ENCODE measurements at regions not wholly inside any gene's neighbourhood (a gene's known extent, or its start where the extent isn't known, plus 50 kb on each side); places are given as distances from the start of the nearest gene placed in this dataset.
A peak's percentile ranks its signal among the peaks of the same experiment; 100 is the strongest.
"Not testable (repeated sequence)": the region's sequence is repeated elsewhere in the genome, so short reads cannot be mapped to it uniquely, and the experiment has no call there.

- Histone ChIP-seq H3K4me1 (peaks cover 1% of the 10 kb centered on the region; the same call in 1 of the 2 replicates), H3K27me3 (replicated peaks; ENCODE audit: control insufficient read depth, insufficient read depth, low read length) (no peaks in the 10 kb centered on the region), H3K4me3 (ENCODE audit: low read depth, low read length) (no peak overlapping the region), H3K9me3 (peaks cover 5% of the 10 kb centered on the region; the same call in 1 of the 2 replicates), H3K36me3 (ENCODE audit: control insufficient read depth, insufficient read depth, low read length) (no peaks in the 10 kb centered on the region)
- DNase-seq, result no peak
- Mint-ChIP-seq H3K27ac (ENCODE audit: unreplicated experiment) (no peak overlapping the region), H3K9me3 (ENCODE audit: unreplicated experiment) (peaks cover 17% of the 10 kb centered on the region), H3K27me3 (ENCODE audit: insufficient read depth, unreplicated experiment) (peaks cover 5% of the 10 kb centered on the region), H3K36me3 (ENCODE audit: insufficient read depth, unreplicated experiment) (no peaks in the 10 kb centered on the region), H3K4me1 (ENCODE audit: low read depth, unreplicated experiment) (no peaks in the 10 kb centered on the region), H3K4me3 (ENCODE audit: unreplicated experiment) (no peak overlapping the region)
- intact Hi-C loops (cut with micrococcal nuclease; ENCODE audit: unreplicated experiment), result no loop called here
- TF ChIP-seq CTCF (IDR thresholded peaks at IDR 0.05; ENCODE audit: insufficient read depth in 1 of 2, low read depth in 1 of 2, low read length in 1 of 2, severe bottlenecking in 1 of 2, unreplicated experiment in 1 of 2), result peak in 1 of 2 experiments; percentile 30
- POLR2A ChIA-PET, result no interaction called here
- no TSS peak for BruUV-seq (replicated peaks)
- CTCF ChIA-PET, result no interaction called here
Measured at GRCh38 chr2:31762085-31762484, 181.3 kb upstream of the SRD5A2 start.

GRCh38 chr2:31757351-31757750, 176.6 kb upstream of the SRD5A2 start:
- H3K9me3 ChIP-seq, result peaks cover 13% of the 10 kb centered on the region
- H3K27me3 Mint-ChIP-seq (ENCODE audit: insufficient read depth, unreplicated experiment); DNase-seq; POLR2A ChIA-PET; H3K36me3 ChIP-seq (ENCODE audit: control insufficient read depth, insufficient read depth, low read length); H3K36me3 Mint-ChIP-seq (ENCODE audit: insufficient read depth, unreplicated experiment); H3K4me3 Mint-ChIP-seq (ENCODE audit: unreplicated experiment); H3K4me3 ChIP-seq (ENCODE audit: low read depth, low read length); H3K27ac Mint-ChIP-seq (ENCODE audit: unreplicated experiment); intact Hi-C loops (cut with micrococcal nuclease; ENCODE audit: unreplicated experiment); H3K4me1 ChIP-seq; BruUV-seq (replicated peaks); H3K4me1 Mint-ChIP-seq (ENCODE audit: low read depth, unreplicated experiment); H3K27me3 ChIP-seq (replicated peaks; ENCODE audit: control insufficient read depth, insufficient read depth, low read length): not testable (repeated sequence)
- H3K9me3 Mint-ChIP-seq (ENCODE audit: unreplicated experiment), result peaks cover 35% of the 10 kb centered on the region
- CTCF ChIA-PET, result interaction anchor here (0.5 kb wide), 2 partner anchors 1045 to 1933 kb away, joined by 3 read pairs; no protein-coding TSS in a partner anchor

- H3K4me1 ChIP-seq; H3K36me3 Mint-ChIP-seq (ENCODE audit: insufficient read depth, unreplicated experiment); H3K4me3 Mint-ChIP-seq (ENCODE audit: unreplicated experiment); DNase-seq; BruUV-seq (replicated peaks); intact Hi-C loops (cut with micrococcal nuclease; ENCODE audit: unreplicated experiment); CTCF ChIA-PET; POLR2A ChIA-PET; H3K27me3 Mint-ChIP-seq (ENCODE audit: insufficient read depth, unreplicated experiment); H3K4me1 Mint-ChIP-seq (ENCODE audit: low read depth, unreplicated experiment); H3K4me3 ChIP-seq (ENCODE audit: low read depth, low read length); H3K36me3 ChIP-seq (ENCODE audit: control insufficient read depth, insufficient read depth, low read length); H3K27me3 ChIP-seq (replicated peaks; ENCODE audit: control insufficient read depth, insufficient read depth, low read length); H3K27ac Mint-ChIP-seq (ENCODE audit: unreplicated experiment): not testable (repeated sequence)
- peaks cover 19% of the 10 kb centered on the region for H3K9me3 ChIP-seq
- H3K9me3 Mint-ChIP-seq (ENCODE audit: unreplicated experiment), result peaks cover 17% of the 10 kb centered on the region
Measured at GRCh38 chr2:31748746-31749145, 168.0 kb upstream of the SRD5A2 start.

GRCh38 chr2:31748041-31748440, 167.3 kb upstream of the SRD5A2 start:
- Histone ChIP-seq H3K36me3 (ENCODE audit: control insufficient read depth, insufficient read depth, low read length) (no peaks in the 10 kb centered on the region), H3K27me3 (replicated peaks; ENCODE audit: control insufficient read depth, insufficient read depth, low read length) (no peaks in the 10 kb centered on the region), H3K9me3 (peaks cover 14% of the 10 kb centered on the region; the same call in 1 of the 2 replicates), H3K4me1 (no peaks in the 10 kb centered on the region), H3K4me3 (ENCODE audit: low read depth, low read length) (no peak overlapping the region)
- H3K4me3 Mint-ChIP-seq (ENCODE audit: unreplicated experiment), result no peak overlapping the region
- H3K27ac Mint-ChIP-seq (ENCODE audit: unreplicated experiment), result no peak overlapping the region
- DNase-seq, result no peak
- CTCF ChIA-PET, result no interaction called here
- peaks cover 3% of the 10 kb centered on the region for H3K27me3 Mint-ChIP-seq (ENCODE audit: insufficient read depth, unreplicated experiment)
- intact Hi-C loops (cut with micrococcal nuclease; ENCODE audit: unreplicated experiment), result no loop called here
- no TSS peak for BruUV-seq (replicated peaks)
- H3K9me3 Mint-ChIP-seq (ENCODE audit: unreplicated experiment), result peaks cover 17% of the 10 kb centered on the region
- no peaks in the 10 kb centered on the region for H3K4me1 Mint-ChIP-seq (ENCODE audit: low read depth, unreplicated experiment)
- TF ChIP-seq CTCF (IDR thresholded peaks at IDR 0.05; ENCODE audit: insufficient read depth in 1 of 2, low read depth in 1 of 2, low read length in 1 of 2, severe bottlenecking in 1 of 2, unreplicated experiment in 1 of 2), result no peak
- no peaks in the 10 kb centered on the region for H3K36me3 Mint-ChIP-seq (ENCODE audit: insufficient read depth, unreplicated experiment)
- POLR2A ChIA-PET, result no interaction called here

All from Caco-2 (cell line).